AG10803 (cell line): ENCODE measurements at regions not wholly inside any gene's neighbourhood (a gene's known extent, or its start where the extent isn't known, plus 50 kb on each side); places are given as distances from the start of the nearest gene placed in this dataset.
A peak's percentile ranks its signal among the peaks of the same experiment; 100 is the strongest.

ENCODE experiments used
- DNase-seq: peaks from one replicate; pipeline ENCODE4 v3.0.0; 2010; ENCODE audit warnings: low read depth
- H3K4me3 ChIP-seq: 2 replicates; pipeline ENCODE4 v1.5.1; 2011; ENCODE audit warnings: mild to moderate bottlenecking, low read length, control low read depth
- CTCF ChIP-seq: conservative IDR thresholded peaks from 2 replicates; pipeline ENCODE4 v1.5.1; 2011; ENCODE audit warnings: mild to moderate bottlenecking, low read length, control low read depth, inconsistent platforms

- H3K4me3 ChIP-seq = no peak overlapping the region
- no peak for TF ChIP-seq CTCF
- DNase-seq = no peak
These were observed 52.8 kb upstream of the IGLL5 start for GRCh38 chr22:22834783-22835182.

- no peak for TF ChIP-seq CTCF
- no peak overlapping the region for H3K4me3 ChIP-seq
- DNase-seq = no peak
These were observed 52.4 kb upstream of the IGLL5 start for GRCh38 chr22:22835242-22835641.

- H3K4me3 ChIP-seq = no peak overlapping the region
- DNase-seq = no peak
- no peak for TF ChIP-seq CTCF
These were observed 51.8 kb upstream of the IGLL5 start for GRCh38 chr22:22835771-22836291.

- TF ChIP-seq CTCF = no peak
- DNase-seq = peak; percentile 3
- H3K4me3 ChIP-seq = no peak overlapping the region
These were observed 51.0 kb upstream of the IGLL5 start for GRCh38 chr22:22836635-22837034.
